Left ventricle myocardium inferior (tissue), 1 donor: ENCODE measurements at regions not wholly inside any gene's neighbourhood (a gene's known extent, or its start where the extent isn't known, plus 50 kb on each side); places are given as distances from the start of the nearest gene placed in this dataset.

Source experiments
- DNase-seq: peaks from one replicate; pipeline ENCODE4 v3.0.0-alpha.2; 2020
- H3K27ac ChIP-seq: fragments of 200-600 bp; replicated peaks from 2 replicates; pipeline ENCODE4 v1.8.0; 2021
- H3K27me3 ChIP-seq: fragments of 200-600 bp; 2 replicates; pipeline ENCODE4 v1.8.0; 2021; ENCODE audit warnings: low read depth
- H3K36me3 ChIP-seq: fragments of 200-600 bp; 2 replicates; pipeline ENCODE4 v1.8.0; 2021
- H3K4me1 ChIP-seq: fragments of 200-600 bp; 2 replicates; pipeline ENCODE4 v1.8.0; 2021
- H3K4me3 ChIP-seq: fragments of 200-600 bp; 2 replicates; pipeline ENCODE4 v1.8.0; 2021; ENCODE audit warnings: mild to moderate bottlenecking, moderate library complexity
- H3K9me3 ChIP-seq: fragments of 200-600 bp; replicated peaks from 2 replicates; pipeline ENCODE4 v1.8.0; 2021
- intact Hi-C: fragments of 100-400 bp; cut with micrococcal nuclease; formaldehyde crosslinking; loops from one replicate; pipeline ENCODE4 v1.11.0; 2022
- TF ChIP-seq, protein P1 (sequence below): fragments of 200-600 bp; IDR thresholded peaks from 2 replicates; pipeline ENCODE4 v1.8.0; 2021; ENCODE audit warnings: antibody characterized with exemption, mild to moderate bottlenecking, borderline replicate concordance
- donor health status: DM: no; HTN: yes; CAD: no; lungs with severe emphysema.

DNA sequence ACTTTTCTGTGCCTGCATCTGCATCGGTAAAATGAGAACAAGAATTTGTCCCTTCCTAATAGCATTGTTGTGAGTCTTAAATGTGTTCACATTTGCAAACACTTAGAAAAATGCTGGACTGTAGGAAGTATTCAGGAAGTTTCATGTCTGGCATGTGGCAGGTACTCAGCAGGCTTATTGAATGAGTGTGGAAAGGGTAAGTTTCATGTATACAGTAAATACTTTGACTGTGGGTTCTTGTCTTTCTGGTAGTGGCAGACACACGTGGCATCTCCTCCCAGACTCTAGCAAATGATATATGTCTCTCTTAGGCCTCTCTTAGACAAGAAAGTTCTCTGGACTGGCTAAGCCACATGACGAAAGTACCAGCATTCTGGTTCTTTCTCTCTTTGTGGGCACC, 179.2 kb downstream of the C11orf91 start:
- H3K4me3 ChIP-seq, result no peak overlapping the region
- DNase-seq, result no peak
- intact Hi-C loops, result no loop called here
- no peak overlapping the region for H3K27ac ChIP-seq
- peaks cover 22% of the 10 kb centered on the region for H3K27me3 ChIP-seq
- peaks cover 4% of the 10 kb centered on the region for H3K9me3 ChIP-seq
- no peaks in the 10 kb centered on the region for H3K36me3 ChIP-seq
- TF ChIP-seq, protein P1, sequence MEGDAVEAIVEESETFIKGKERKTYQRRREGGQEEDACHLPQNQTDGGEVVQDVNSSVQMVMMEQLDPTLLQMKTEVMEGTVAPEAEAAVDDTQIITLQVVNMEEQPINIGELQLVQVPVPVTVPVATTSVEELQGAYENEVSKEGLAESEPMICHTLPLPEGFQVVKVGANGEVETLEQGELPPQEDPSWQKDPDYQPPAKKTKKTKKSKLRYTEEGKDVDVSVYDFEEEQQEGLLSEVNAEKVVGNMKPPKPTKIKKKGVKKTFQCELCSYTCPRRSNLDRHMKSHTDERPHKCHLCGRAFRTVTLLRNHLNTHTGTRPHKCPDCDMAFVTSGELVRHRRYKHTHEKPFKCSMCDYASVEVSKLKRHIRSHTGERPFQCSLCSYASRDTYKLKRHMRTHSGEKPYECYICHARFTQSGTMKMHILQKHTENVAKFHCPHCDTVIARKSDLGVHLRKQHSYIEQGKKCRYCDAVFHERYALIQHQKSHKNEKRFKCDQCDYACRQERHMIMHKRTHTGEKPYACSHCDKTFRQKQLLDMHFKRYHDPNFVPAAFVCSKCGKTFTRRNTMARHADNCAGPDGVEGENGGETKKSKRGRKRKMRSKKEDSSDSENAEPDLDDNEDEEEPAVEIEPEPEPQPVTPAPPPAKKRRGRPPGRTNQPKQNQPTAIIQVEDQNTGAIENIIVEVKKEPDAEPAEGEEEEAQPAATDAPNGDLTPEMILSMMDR, result no peak
- H3K4me1 ChIP-seq, result no peaks in the 10 kb centered on the region

DNA sequence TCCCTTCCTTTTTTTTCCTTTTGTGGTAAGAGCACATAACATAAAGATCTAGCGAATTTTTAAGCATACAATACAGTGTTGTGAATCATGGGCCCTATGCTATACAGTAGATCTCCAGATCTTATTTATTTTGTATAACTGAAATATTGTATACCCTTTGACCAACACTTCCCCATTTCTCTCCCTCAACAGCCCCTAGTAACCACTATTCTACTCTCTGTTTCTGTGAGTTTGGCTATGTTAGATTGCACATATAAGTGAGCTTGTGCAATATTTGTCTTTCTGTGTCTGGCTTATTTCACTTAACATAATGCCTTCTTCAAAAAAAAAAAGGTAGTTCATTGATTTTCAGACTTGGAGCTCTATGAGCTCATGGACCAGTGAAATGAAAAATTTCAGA, 180.5 kb downstream of the C11orf91 start:
- no peaks in the 10 kb centered on the region for H3K4me1 ChIP-seq
- DNase-seq, result no peak
- intact Hi-C loops, result no loop called here
- H3K9me3 ChIP-seq, result no peaks in the 10 kb centered on the region
- H3K27ac ChIP-seq, result no peak overlapping the region
- no peaks in the 10 kb centered on the region for H3K36me3 ChIP-seq
- peaks cover 17% of the 10 kb centered on the region for H3K27me3 ChIP-seq
- TF ChIP-seq, protein P1, result no peak
- H3K4me3 ChIP-seq, result no peak overlapping the region

DNA sequence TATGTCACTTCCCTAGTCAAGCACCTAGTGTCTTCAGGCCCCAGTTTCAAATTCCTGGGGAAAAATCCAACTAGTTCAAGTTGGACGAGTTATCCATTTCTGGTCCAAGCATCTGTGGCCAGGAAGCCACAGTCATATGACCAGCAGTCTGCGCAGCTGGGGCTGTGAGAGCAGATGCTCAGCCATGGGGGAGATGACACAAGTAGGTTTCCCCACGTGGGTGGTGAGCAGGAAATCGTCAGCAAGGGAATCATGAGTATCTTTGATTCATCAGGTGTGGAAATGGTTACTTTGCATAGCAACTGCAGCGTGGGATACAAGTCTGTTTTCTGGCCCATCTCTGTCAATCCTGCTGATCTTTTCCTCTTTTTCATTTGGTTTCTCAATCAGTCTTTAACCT, 185.3 kb downstream of the C11orf91 start:
- no peak overlapping the region for H3K4me3 ChIP-seq
- H3K36me3 ChIP-seq, result no peaks in the 10 kb centered on the region
- DNase-seq, result no peak
- TF ChIP-seq, protein P1, result no peak
- H3K4me1 ChIP-seq, result no peaks in the 10 kb centered on the region
- peaks cover 32% of the 10 kb centered on the region for H3K27me3 ChIP-seq
- no peak overlapping the region for H3K27ac ChIP-seq
- intact Hi-C loops, result no loop called here
- H3K9me3 ChIP-seq, result no peaks in the 10 kb centered on the region

DNA sequence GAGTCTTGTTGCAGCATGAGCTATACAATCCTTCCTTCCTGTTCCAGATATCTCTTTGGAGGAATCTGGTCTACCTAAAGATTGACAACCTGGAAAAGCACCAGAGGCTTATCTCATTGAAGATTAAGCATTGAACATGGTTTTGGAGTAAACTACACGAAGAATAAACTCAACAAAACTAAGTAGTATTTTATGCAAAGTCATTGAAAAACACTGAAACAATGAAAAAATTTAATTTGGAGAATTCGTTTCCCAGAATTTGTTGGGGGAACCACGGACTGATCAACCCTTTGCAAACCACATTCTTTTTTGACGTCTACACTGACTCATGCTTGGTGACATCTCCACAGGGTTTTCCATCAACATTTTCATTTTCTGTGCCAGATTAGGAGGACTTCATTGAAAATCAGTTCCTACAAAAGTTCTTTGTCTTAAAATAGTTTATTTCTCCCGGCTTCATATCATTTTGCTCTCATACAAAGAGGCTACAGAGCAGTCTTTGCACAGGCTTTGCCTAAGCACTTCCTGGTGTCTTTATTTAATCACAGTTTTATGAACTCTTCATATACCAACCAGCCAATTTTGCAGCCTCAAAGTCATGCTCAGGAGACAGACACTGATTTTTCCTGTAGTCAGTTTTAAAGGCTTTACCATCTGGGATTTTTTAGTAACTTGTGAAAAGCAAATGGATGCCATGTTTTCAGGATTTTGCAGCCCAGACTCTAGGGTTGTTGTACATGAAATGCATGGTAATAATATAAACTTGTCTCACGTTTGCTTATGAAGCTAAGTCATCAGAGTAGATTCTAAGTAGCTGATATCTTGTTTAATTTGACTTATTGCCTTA, 186.3 kb downstream of the C11orf91 start:
- Histone ChIP-seq H3K4me3 (no peak overlapping the region), H3K36me3 (no peaks in the 10 kb centered on the region), H3K27me3 (peaks cover 32% of the 10 kb centered on the region), H3K4me1 (no peaks in the 10 kb centered on the region), H3K27ac (no peak overlapping the region), H3K9me3 (no peaks in the 10 kb centered on the region)
- no peak for DNase-seq
- intact Hi-C loops, result no loop called here
- TF ChIP-seq, protein P1, result no peak

GRCh38 chr11:33509632-33510031, 191.0 kb downstream of the C11orf91 start:
- H3K4me1 ChIP-seq, result no peaks in the 10 kb centered on the region
- H3K27me3 ChIP-seq, result peaks cover 33% of the 10 kb centered on the region
- H3K27ac ChIP-seq, result no peak overlapping the region
- no peaks in the 10 kb centered on the region for H3K36me3 ChIP-seq
- H3K4me3 ChIP-seq, result no peak overlapping the region
- no peak for DNase-seq
- TF ChIP-seq, protein P1, result no peak
- intact Hi-C loops, result no loop called here
- no peaks in the 10 kb centered on the region for H3K9me3 ChIP-seq
